HG02571 (cell line): ENCODE measurements at regions not wholly inside any gene's neighbourhood (a gene's known extent, or its start where the extent isn't known, plus 50 kb on each side); places are given as distances from the start of the nearest gene placed in this dataset.
"Not testable (repeated sequence)": the region's sequence is repeated elsewhere in the genome, so short reads cannot be mapped to it uniquely, and the experiment has no call there.

ENCODE experiments used
- ATAC-seq: cut with Tn5 transposase; IDR thresholded peaks from one replicate; pipeline ENCODE4 v1.9.1; 2021; ENCODE audit warnings: mild to moderate bottlenecking, moderate library complexity; ENCODE audit not compliant: unreplicated experiment

DNA sequence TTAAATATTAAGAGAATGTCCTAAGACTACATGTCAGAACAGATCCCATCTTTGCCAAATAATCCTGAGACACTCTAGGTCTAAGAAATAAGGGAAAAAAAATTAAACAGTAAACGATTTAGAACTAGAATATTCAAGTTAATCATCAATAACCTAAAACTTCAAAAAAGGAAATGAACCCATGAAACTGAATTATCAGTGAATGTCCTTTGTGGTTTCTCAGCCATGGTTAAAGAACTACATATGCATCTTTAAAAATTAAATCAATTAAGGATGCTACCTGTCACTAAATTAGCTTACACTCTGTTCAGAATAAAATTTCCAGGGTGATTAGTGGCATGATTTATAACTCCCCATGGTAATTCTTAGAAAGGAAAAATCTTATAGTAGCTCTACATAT lies 850.0 kb upstream of the C9orf72 start:
- no peak for ATAC-seq

DNA sequence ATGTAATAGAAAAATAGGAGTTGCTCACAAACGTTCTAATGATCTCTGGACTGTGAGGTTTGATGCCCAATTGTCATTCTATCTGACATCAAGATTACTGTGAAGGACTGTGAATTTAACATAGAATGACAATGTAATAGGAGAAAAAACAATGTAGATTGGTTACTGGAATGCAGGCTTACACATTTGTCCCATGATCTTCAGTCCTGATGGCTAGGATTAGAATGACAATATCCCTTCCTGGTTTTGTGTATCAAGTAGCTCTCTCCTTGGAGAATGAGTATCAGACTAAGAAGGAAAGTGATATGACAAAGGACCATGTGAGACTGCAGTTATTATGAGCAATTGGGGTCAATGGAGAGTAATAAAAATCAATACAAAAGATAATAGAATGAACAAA lies 862.2 kb upstream of the C9orf72 start:
- ATAC-seq: no peak

DNA sequence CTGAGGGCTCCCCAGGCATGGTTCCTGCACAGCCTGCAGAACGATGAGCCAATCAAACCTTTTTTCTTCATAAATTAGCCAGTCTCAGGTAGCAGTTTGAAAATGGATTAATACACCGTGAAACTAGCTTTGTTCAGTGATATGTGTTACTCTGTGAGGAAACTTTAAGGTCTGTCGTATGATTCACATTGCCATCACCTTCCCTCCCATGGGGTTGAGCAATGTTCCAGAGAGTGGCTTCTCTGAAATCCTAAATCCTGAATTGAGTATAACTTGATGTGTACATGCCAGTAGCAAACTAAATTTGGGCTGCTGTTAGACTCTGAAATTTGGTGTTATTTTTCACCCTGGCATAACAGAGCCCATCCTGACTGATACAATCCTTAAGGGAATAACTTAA lies 866.4 kb upstream of the C9orf72 start:
- ATAC-seq: no peak

DNA sequence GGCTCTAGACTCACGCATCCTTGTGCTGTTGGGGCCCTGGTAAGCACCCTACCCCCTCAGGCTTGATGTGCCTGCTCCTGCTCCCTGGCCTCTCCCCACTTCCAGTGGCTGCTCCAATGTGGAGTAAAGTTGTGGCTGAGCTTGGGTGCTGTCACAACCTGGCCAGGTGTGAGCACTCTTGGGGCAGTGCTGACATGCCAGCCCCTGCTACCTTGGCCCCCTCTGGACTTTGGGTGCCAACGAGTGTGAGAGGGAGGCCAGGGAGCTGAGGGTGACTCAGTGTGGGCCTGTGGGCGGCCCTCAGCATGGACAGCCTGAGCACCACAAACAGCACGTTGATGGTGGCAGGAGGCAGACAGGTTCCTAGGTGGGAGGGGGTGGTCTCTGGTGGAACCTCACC lies 870.2 kb upstream of the C9orf72 start:
- no peak for ATAC-seq

DNA sequence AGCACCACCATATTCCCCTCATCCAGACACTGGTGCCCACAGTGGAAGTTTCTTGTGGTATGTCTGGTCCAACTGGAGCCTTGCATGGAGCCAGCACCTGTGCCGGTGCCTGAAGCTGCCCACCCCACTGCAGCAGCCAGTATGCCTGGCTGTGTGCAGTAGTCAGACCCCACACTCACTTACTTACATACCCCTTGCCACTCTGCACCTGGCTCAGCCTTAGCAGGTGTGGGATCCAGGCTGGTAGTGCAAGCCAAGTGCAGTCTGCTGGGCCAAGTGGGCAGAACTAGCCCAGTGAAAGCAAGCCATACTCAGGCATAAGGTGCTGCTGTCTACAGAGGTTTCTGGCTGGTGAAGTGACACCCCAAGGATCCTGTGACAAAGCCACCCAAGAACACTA lies 871.4 kb upstream of the C9orf72 start:
- no peak for ATAC-seq

DNA sequence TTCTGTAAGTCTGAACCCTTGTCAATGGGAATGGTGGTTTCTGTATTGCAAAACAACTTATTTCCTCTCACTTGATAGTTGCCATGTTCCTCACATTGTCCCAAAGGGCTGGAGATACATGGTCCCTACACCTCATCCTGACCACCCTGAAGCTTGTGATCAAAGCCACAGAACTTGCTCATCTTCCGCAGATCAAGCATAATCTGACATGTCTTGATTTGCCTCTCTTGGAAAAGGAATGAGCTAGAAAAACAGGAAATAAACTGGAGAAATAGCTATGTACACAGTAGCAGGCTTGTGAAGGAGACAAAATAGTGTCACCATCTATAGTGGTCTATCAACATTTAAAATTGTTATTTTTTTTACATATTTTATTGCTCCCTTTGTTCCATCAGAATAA lies 871.9 kb upstream of the C9orf72 start:
- no peak for ATAC-seq

DNA sequence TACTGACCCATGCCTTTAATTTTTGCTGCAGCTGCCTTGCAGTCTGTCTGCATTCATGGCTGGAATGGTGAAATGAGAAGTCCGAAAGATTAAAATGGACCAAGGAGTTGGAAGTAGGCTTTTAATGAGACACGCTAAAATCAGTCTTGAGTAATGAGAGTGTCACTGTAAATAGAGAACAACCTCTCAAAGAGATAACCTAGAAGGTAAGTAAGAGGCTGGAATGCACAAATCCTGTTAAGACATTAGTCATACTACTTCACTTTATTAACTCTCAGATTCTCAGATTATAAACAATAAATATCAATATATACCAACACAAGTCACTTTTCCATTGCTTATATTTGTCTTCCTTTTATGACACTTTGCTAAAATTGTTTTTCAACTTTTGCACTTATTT lies 880.6 kb upstream of the C9orf72 start:
- no peak for ATAC-seq

DNA sequence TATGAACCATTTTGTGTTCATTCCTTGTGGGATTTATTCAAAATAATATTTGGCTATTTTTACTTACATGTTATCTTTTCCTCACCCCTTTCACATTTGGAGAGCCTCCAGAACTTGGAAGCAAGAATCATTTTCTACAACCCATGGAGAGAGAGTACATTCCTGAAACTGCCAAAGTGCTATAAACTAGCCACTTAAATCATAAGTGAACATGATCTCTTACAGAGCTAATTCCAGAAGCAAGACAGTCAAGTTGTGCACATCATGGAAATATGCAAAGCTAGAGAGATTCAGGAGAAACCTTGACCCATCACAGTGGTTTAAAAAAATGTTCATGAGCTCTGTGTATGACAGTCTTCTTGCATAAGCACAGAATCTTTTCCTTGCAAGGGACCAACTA lies 883.6 kb upstream of the C9orf72 start:
- no peak for ATAC-seq

DNA sequence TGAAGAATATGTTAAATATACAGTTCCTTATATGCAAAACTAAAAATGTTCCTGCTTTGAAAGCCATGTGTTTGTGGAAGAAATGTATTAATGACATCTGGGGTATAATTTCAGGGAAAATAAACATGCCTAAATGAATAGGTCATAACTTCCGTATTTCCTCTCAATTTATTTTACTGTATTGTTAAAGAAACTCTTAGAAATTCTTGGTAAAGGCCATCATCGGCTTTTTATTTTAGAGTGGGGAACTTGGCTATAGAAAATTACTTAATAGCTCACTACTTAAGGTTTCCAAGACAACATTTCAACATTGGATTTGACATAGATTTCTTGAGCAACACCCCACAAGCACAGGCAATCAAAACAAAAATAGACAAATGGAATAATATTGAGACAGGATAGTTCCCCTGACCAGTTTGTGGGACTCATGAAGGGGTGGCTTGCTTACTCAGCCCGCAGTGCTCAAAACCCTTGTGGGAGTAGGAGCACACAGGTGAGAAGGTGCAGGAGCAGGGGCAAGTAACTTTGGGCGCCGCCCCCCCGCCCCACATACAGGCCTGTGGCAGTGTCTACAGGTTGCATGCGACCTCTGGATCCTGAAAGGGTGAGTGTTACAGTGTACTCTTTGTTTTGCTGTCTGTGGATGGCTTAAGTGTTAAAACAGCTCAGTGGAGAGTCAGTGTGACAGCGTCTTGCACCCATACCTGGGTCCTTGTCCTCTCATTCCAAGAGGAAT lies 891.4 kb upstream of the C9orf72 start:
- ATAC-seq: no peak

DNA sequence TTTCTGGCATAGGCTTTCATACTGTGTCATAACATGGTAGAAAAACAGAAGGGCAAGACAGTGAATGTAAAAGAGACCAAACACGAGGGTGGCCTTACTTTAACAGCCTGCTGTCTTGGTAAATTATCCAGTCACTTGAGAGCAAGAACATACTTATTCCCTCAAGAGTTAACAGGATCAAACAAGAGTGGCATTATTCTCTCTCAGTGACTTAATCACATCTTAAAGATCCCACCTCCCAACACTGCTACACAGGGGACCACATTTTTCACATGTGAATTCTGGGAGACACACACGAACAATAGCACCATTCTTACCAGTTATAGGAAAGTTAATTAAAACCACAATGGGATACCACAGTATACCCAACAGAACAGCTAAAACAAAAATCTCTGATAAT lies 898.0 kb upstream of the C9orf72 start:
- no peak for ATAC-seq

DNA sequence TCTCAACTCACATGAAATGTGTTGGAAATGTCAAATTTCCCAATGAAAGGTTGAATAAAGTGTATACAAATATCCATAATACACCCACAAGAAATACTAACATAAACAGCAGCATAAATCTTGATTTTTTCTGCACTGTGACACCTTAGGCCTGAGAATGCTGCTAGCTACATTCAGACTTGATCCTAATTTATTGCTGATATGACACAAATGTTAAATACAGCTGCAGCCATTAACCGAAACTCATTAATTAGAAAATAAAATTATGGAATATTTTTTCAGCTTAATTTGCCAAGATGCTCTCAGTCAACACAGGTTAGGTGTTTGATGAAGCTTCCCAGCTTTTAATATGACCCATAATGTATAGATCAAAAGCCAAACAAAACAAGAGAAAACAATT lies 914.3 kb upstream of the C9orf72 start:
- ATAC-seq: no peak

DNA sequence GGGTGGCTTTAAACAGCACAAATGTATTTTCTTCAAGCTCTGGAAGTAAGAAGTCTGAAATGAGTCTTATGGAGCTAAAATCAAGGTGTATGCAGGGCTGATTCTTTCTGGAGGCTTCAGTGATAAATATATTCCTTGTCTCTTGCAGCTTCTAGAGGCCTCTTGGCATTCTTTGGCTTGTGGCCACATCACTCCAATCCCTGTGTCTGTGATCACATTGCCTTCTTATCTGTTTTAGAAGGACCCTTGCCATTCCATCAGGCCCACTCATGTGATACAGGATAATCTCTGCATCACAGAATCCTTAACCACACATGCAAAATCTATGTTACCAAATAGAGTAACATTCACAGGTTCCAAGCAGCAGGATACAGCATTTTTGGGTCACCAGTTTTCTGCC lies 917.8 kb upstream of the C9orf72 start:
- ATAC-seq: no peak

DNA sequence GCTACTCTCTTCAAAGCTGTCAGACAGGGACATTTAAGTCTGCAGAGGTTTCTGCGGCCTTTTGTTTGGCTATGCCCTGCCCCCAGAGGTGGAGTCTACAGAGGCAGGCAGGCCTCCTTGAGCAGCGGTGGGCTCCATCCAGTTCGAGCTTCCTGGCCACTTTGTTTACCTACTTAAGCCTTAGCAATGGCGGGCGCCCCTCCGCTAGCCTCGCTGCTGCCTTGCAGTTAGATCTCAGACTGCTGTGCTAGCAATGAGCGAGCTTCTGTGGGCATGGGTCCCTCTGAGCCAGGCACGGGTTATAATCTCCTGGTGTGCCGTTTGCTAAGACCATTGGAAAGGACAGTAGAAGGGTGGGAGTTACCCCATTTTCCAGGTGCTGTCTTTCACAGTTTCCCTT lies 924.9 kb upstream of the C9orf72 start:
- not testable (repeated sequence) for ATAC-seq

DNA sequence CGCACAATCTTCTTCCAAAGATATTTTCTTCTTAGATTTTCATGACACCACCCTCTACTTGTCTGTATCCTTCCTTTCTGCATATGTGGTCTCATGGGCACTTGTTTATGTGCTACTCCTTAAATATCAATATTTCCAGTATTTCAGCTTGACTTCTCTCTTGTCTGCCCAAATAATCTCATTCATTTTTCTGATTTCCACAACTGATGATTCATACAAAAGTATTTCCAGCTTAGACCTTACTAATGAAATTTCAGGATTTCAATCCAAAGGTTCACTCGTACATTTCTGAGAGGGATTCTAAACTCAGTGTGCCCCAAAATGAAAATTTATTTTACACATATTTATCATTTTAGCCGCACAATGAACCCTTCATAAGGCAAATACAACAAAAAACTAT lies 928.9 kb upstream of the C9orf72 start:
- ATAC-seq: no peak

DNA sequence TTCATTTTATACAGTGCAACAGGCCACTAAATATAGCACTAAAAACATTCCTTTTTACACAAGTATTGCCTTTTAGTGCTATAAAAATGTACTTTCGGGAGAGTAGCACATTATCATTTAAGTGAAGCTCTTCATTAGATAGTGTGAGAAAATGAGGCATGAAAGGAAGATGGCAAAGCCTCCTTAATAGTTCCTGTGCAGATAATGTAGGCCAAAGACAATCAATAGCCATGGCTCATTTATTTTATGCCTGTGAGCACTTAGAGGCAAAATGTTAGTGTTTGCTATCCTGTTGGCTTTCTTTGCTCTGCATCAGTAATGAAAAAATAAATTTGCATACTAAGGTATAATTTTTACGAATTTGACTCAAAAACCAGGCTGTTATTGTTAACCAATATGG lies 929.5 kb upstream of the C9orf72 start:
- ATAC-seq: no peak

DNA sequence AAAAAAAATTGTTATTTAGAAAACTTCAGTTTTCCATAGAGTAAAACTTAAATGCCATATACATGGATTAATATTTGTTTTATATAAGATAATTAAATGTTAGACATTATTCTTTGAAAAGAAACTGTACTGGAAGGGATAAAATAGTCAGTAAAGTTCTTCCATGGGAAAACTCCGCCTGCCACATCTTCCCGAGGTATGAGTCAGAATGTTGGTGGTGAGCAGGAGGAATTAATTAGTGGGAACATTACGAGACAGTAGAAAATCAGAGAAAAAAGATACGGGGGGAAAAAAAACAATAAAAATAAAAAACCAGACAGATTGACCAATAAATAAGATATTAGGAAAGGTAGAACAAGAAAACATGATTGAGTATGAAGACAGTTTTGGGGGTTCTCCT lies 930.3 kb upstream of the C9orf72 start:
- ATAC-seq: no peak

DNA sequence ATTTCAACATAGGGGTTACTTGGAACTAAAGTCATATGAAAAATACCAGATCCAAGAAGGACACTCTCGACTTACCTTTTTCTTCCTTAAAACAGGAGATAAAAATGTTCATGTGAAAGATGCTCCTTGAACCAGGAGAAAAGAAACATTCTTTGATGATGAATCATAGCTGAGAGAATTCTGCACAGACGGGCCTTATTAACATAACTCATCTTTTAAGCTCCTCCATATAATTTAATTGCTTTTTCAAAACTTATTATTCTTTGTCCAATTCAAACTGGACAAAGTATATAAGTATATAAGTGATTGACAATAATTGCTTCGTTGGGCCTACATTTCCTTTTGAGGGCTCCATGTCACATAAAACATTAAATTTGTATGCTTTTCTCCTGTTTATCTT lies 945.2 kb upstream of the C9orf72 start:
- ATAC-seq: no peak

DNA sequence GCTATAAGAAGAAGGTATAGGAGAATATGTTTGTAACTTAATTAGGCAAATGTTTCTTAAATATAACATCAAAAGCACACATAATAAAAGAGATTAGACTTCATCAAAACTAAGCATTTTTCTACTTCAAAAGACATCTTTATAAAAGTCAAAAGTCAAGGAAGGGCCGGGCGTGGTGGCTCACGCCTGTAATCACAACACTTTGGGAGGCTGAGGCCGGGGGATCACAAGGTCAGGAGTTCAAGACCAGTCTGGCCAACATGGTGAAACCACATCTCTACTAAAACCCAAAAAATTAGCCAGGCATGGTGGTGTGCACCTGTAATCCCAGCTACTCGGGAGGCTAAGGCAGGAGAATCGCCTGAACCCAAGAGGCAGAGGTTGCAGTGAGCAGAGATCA lies 951.0 kb upstream of the C9orf72 start:
- not testable (repeated sequence) for ATAC-seq

DNA sequence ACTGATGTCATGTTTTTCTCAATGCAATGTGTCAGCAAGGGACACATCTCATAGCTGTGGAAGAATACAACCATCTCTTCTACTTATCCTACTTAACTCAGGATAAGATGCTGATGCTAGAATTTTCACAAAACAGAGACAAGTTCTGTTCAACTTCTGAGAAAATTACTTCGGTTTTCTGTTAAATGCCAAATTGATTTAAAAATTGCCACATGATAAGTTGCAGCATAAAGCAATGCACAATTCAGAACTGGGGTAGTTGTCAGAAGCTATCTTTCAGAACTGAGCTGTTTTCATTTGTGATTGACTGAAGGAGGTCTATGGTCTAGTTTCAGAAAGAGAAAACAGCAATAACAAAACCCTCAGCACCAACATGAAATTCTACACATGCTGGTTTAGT lies 954.8 kb upstream of the C9orf72 start:
- ATAC-seq: no peak

DNA sequence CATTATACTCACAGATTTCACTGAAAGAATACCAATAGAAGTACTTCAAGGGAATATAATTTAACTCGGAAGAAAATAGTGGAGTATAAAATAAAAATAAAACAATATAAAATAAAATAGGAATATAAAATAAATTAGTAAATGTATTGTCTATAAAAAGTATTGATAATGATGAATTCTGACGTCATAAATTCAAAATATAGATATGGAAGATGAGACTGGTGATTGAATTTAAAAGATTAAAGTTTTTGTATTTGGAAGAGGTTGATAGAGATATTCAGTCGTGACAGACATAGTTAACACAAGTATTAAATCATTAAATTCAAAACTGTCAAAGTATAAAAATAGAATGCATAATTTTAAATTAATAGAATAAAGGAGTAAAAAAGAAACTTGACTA lies 964.9 kb upstream of the C9orf72 start:
- no peak for ATAC-seq

DNA sequence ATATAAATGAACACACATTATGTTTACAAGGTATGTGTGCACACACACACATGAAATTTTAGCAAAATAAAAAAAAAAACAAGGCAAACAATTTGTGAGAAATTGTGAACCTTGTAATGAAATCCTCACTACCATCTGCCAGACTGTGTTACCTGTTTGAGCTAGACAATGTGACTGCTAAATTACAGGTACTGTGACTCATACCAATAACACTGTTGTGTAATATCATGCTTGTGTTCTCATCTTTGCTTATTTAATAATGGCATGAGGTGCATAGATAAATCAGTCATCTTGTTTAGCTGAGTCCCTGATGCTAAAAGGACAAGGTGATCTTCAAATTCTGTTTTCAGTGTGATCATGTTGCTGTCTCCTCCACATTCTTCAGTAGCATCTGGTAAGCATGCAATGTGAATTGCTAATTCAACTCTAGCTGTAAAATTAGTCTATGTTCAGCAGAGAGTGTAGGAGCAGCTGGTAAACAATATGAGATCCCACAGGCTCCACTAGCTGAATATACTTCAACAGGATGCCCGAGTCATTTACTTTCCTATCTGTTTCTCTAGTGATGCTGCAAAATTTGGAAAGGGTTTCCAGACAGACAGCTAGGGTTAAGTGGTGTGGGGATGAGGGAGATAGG lies 966.3 kb upstream of the C9orf72 start:
- no peak for ATAC-seq

DNA sequence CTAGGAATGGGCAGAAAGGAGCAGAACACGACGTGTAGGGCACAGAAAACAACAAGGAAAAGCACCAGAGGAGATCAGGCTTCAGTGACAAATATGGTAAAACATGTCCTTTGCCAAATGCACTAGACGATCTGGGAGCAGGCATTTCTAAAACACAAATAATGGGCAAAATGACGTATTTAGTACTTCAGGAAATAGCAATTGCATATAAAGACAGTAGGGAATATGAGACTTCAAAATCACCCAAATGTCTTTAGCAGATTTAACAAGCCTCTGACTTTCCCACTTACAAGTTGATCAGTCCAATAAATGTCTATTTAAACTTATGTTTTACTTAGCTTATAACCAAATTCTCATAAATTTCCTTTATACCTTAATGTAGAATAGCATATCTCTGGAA lies 969.6 kb upstream of the C9orf72 start:
- ATAC-seq: no peak

DNA sequence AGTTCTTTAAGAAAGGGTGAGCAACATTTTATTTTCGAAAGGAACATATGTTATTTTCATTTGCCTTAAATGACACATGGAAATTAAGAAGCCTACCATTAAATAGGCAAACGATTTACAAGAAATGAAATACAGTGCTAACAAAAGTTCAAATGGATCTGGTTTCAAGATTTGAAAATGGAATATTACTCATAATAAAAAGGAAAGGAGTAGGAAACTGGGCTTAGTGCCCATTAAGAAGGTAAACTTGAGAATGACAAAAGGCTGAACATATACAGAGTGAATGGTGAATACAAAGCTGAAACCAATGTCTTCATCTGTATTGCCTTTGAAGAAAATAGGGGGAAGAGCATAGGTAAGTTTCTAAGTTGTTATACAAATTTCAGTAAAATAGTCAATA lies 974.2 kb upstream of the C9orf72 start:
- no peak for ATAC-seq
